Caco-2 (cell line): ENCODE measurements at regions not wholly inside any gene's neighbourhood (a gene's known extent, or its start where the extent isn't known, plus 50 kb on each side); places are given as distances from the start of the nearest gene placed in this dataset.

Experiments
- BruUV-seq: library from RNA; stranded (reverse); fragments of 400-500 nt; replicated peaks from 2 replicates; lab custom pipeline; 2021; lab: Mats Ljungman, UMichigan
- CTCF ChIA-PET: fragments of 300-600 bp; sonication (Branson Sonifier 250); formaldehyde crosslinking; loops from one replicate; lab custom pipeline; 2022; ENCODE audit warnings: antibody characterized with exemption; lab: Charles Lee
- POLR2A ChIA-PET: fragments of 300-600 bp; sonication (Branson Sonifier 250); formaldehyde crosslinking; loops from one replicate; lab custom pipeline; 2022; ENCODE audit warnings: antibody characterized with exemption; lab: Charles Lee
- DNase-seq, 2 experiments: peaks; one replicate each; pipeline versions ENCODE4 v3.0.0 to v3.0.0-alpha.2; 2020 to 2022
- H3K27me3 ChIP-seq: replicated peaks from 2 replicates; pipeline ENCODE4 v1.6.0; 2011; ENCODE audit warnings: low read length; ENCODE audit not compliant: control insufficient read depth, insufficient read depth
- H3K36me3 ChIP-seq: 2 replicates; pipeline ENCODE4 v1.5.1; 2011; ENCODE audit warnings: low read length; ENCODE audit not compliant: control insufficient read depth, insufficient read depth
- H3K4me1 ChIP-seq: fragments of 250-450 bp; sonication (Bioruptor Pico); 2 replicates; pipeline ENCODE4 v1.5.1; 2020; ENCODE audit warnings: mild to moderate bottlenecking
- H3K4me3 ChIP-seq: 2 replicates; pipeline ENCODE4 v1.5.1; 2011; ENCODE audit warnings: low read depth, mild to moderate bottlenecking, control low read depth, low read length
- H3K9me3 ChIP-seq: fragments of 250-450 bp; sonication (Bioruptor Pico); 2 replicates; pipeline ENCODE4 v1.5.1; 2020; ENCODE audit warnings: mild to moderate bottlenecking, moderate library complexity
- H3K27ac Mint-ChIP-seq: one replicate; pipeline ENCODE4 v1.8.0; 2022; ENCODE audit warnings: mixed read lengths; ENCODE audit not compliant: unreplicated experiment
- H3K27me3 Mint-ChIP-seq: one replicate; pipeline ENCODE4 v1.8.0; 2022; ENCODE audit warnings: mixed read lengths; ENCODE audit not compliant: insufficient read depth, unreplicated experiment
- H3K36me3 Mint-ChIP-seq: one replicate; pipeline ENCODE4 v1.8.0; 2022; ENCODE audit warnings: mild to moderate bottlenecking, mixed read lengths; ENCODE audit not compliant: insufficient read depth, unreplicated experiment
- H3K4me1 Mint-ChIP-seq: one replicate; pipeline ENCODE4 v1.8.0; 2022; ENCODE audit warnings: low read depth, mixed read lengths; ENCODE audit not compliant: unreplicated experiment
- H3K4me3 Mint-ChIP-seq: one replicate; pipeline ENCODE4 v1.8.0; 2022; ENCODE audit warnings: mild to moderate bottlenecking, moderate library complexity, mixed read lengths; ENCODE audit not compliant: unreplicated experiment
- H3K9me3 Mint-ChIP-seq: one replicate; pipeline ENCODE4 v1.8.0; 2022; ENCODE audit warnings: mixed read lengths; ENCODE audit not compliant: unreplicated experiment
- intact Hi-C: fragments of 100-400 bp; cut with micrococcal nuclease; formaldehyde crosslinking; loops from one replicate; pipeline ENCODE4 v1.10.0; 2022; ENCODE audit not compliant: unreplicated experiment
- TF ChIP-seq, protein P1 (sequence below), 2 experiments: fragments of 200-600 bp in 1 of 2; IDR thresholded peaks; 1 replicate in 1 of 2; 2 replicates in 1 of 2; pipeline versions ENCODE4 v1.5.1 to v1.8.0; 2011 to 2022; ENCODE audit warnings: antibody characterized with exemption in 1 of 2, control low read depth in 1 of 2, inconsistent platforms in 1 of 2, low read depth in 1 of 2, low read length in 1 of 2, mild to moderate bottlenecking in 1 of 2, moderate library complexity in 1 of 2; ENCODE audit not compliant: insufficient read depth in 1 of 2, severe bottlenecking in 1 of 2, unreplicated experiment in 1 of 2

DNA sequence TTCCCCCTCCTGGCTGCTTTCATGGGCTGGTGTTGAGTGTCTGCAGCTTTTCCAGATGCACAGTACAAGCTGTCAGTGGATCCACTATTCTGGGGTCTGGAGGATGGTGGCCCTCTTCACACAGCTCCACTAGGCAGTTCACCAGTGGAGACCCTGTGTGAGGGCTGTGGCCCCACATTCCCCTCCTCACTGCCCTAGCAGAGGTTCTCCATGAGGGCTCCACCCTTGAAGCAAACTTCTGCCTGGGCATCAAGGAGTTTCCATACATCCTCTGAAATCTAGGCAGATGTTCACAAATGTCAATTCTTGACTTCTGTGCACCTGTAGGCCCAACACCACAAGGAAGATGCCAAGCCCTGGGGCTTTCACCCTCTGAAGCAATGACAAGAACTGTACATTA, 1386.2 kb upstream of the ACVR2A start:
- H3K9me3 Mint-ChIP-seq, result peaks cover 45% of the 10 kb centered on the region

DNA sequence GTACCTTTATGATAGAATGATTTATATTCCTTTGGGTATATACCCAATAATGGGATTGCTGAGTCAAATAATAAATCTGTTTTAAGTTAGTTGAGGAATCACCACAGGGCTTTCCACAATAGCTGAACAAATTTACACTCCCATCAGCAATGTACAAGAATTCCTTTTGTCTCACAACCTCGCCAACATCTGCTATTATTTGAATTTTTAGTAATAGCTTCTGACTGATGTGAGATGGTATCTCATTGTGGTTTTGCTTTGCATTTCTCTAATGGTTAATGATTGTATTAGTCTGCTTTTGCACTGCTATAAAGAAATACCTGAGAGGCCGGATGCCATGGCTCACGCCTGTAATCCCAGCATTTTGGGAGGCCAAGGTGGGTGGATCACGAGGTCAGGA, 1387.6 kb upstream of the ACVR2A start:
- H3K27ac Mint-ChIP-seq, result no peak overlapping the region
- TF ChIP-seq, protein P1, sequence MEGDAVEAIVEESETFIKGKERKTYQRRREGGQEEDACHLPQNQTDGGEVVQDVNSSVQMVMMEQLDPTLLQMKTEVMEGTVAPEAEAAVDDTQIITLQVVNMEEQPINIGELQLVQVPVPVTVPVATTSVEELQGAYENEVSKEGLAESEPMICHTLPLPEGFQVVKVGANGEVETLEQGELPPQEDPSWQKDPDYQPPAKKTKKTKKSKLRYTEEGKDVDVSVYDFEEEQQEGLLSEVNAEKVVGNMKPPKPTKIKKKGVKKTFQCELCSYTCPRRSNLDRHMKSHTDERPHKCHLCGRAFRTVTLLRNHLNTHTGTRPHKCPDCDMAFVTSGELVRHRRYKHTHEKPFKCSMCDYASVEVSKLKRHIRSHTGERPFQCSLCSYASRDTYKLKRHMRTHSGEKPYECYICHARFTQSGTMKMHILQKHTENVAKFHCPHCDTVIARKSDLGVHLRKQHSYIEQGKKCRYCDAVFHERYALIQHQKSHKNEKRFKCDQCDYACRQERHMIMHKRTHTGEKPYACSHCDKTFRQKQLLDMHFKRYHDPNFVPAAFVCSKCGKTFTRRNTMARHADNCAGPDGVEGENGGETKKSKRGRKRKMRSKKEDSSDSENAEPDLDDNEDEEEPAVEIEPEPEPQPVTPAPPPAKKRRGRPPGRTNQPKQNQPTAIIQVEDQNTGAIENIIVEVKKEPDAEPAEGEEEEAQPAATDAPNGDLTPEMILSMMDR (IDR thresholded peaks at IDR 0.05; ENCODE audit: insufficient read depth in 1 of 2, low read depth in 1 of 2, low read length in 1 of 2, severe bottlenecking in 1 of 2, unreplicated experiment in 1 of 2), result no peak
- DNase-seq, result no peak
- no TSS peak for BruUV-seq
- H3K27me3 Mint-ChIP-seq, result no peaks in the 10 kb centered on the region
- H3K4me3 Mint-ChIP-seq, result no peak overlapping the region
- POLR2A ChIA-PET, result no interaction called here
- H3K4me1 Mint-ChIP-seq, result no peaks in the 10 kb centered on the region
- Histone ChIP-seq H3K27me3 (no peaks in the 10 kb centered on the region), H3K4me1 (no peaks in the 10 kb centered on the region), H3K4me3 (no peak overlapping the region), H3K9me3 (peaks cover 8% of the 10 kb centered on the region; the same call in 1 of the 2 replicates), H3K36me3 (no peaks in the 10 kb centered on the region)
- CTCF ChIA-PET, result no interaction called here
- H3K9me3 Mint-ChIP-seq, result peaks cover 36% of the 10 kb centered on the region
- H3K36me3 Mint-ChIP-seq, result no peaks in the 10 kb centered on the region
- intact Hi-C loops, result no loop called here

More for the DNA sequence above, 1386.2 kb upstream of the ACVR2A start:
- H3K27me3 ChIP-seq, result no peaks in the 10 kb centered on the region
- POLR2A ChIA-PET, result no interaction called here
- no TSS peak for BruUV-seq
- H3K4me1 ChIP-seq, result no peaks in the 10 kb centered on the region
- no peak for DNase-seq
- no peaks in the 10 kb centered on the region for H3K27me3 Mint-ChIP-seq
- CTCF ChIA-PET, result no interaction called here
- no peaks in the 10 kb centered on the region for H3K36me3 Mint-ChIP-seq
- intact Hi-C loops, result no loop called here
- H3K4me3 Mint-ChIP-seq, result no peak overlapping the region
- H3K9me3 ChIP-seq, result peaks cover 8% of the 10 kb centered on the region; the same call in 1 of the 2 replicates
- no peaks in the 10 kb centered on the region for H3K36me3 ChIP-seq
- no peak overlapping the region for H3K4me3 ChIP-seq
- no peak overlapping the region for H3K27ac Mint-ChIP-seq
- H3K4me1 Mint-ChIP-seq, result no peaks in the 10 kb centered on the region
- TF ChIP-seq, protein P1 (IDR thresholded peaks at IDR 0.05; ENCODE audit: insufficient read depth in 1 of 2, low read depth in 1 of 2, low read length in 1 of 2, severe bottlenecking in 1 of 2, unreplicated experiment in 1 of 2), result no peak

DNA sequence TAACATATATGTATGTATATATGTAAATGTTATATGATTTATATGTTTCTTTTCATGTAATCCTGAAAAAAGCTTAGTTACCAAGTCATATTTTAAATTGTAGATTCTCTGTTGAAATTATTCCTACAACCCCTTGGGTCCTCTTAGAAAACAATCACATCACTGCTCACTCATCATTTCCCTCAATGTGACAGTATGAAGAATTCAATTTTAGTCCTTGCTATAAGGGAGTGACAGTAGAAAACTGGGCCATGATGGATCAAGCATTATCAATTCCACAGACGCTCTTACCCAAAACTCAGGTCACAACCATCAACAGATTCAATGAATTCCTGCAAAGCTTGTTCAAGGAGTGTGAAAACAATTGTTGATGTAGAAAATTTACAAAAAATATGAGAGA, 1389.5 kb upstream of the ACVR2A start:
- BruUV-seq, result no TSS peak
- H3K9me3 ChIP-seq, result peaks cover 8% of the 10 kb centered on the region; the same call in 1 of the 2 replicates
- Mint-ChIP-seq H3K27me3 (no peaks in the 10 kb centered on the region), H3K27ac (no peak overlapping the region), H3K4me3 (no peak overlapping the region), H3K4me1 (no peaks in the 10 kb centered on the region), H3K9me3 (peaks cover 24% of the 10 kb centered on the region), H3K36me3 (no peaks in the 10 kb centered on the region)
- DNase-seq, result no peak
- no peaks in the 10 kb centered on the region for H3K27me3 ChIP-seq
- no peaks in the 10 kb centered on the region for H3K4me1 ChIP-seq
- TF ChIP-seq, protein P1 (IDR thresholded peaks at IDR 0.05; ENCODE audit: insufficient read depth in 1 of 2, low read depth in 1 of 2, low read length in 1 of 2, severe bottlenecking in 1 of 2, unreplicated experiment in 1 of 2), result no peak
- intact Hi-C loops, result no loop called here
- ChIA-PET POLR2A (no interaction called here), CTCF (no interaction called here)
- no peaks in the 10 kb centered on the region for H3K36me3 ChIP-seq
- H3K4me3 ChIP-seq, result no peak overlapping the region
